ENCODE measurements at regions not wholly inside any gene's neighbourhood (a gene's known extent, or its start where the extent isn't known, plus 50 kb on each side); places are given as distances from the start of the nearest gene placed in this dataset.
"Not testable (repeated sequence)": the region's sequence is repeated elsewhere in the genome, so short reads cannot be mapped to it uniquely, and the experiment has no call there.

- TF ChIP-seq CTCF (IDR thresholded peaks at IDR 0.05; ENCODE audit: extremely low read depth in 1 of 2, insufficient read depth in 1 of 2, low read depth in 1 of 2, low read length in 2 of 2) (no peak), POLR2A (IDR thresholded peaks at IDR 0.05; ENCODE audit: low read depth, low read length) (no peak), FOS (IDR thresholded peaks at IDR 0.05; ENCODE audit: borderline replicate concordance, insufficient read depth, low read length) (no peak), MAX (IDR thresholded peaks at IDR 0.05; ENCODE audit: insufficient read depth, insufficient read length) (no peak), POLR2AphosphoS5 (IDR thresholded peaks at IDR 0.05; ENCODE audit: insufficient read depth, low read depth, low read length) (no peak), JUN (IDR thresholded peaks at IDR 0.05; ENCODE audit: borderline replicate concordance, insufficient read depth, insufficient read length, low read depth) (no peak), GATA2 (IDR thresholded peaks at IDR 0.05; ENCODE audit: insufficient read depth, insufficient read length, low read depth, low read length) (no peak), MYC (IDR thresholded peaks at IDR 0.05; ENCODE audit: low read depth, low read length) (no peak), EZH2 (IDR thresholded peaks at IDR 0.05; ENCODE audit: borderline replicate concordance, low read depth, low read length, severe bottlenecking) (no peak)
- no TSS peak for BruUV-seq (replicated peaks)
- ChIA-PET CTCF (interaction anchor here (1.4 to 1.6 kb wide), 2 partner anchors 9 to 35 kb away, joined by 3 to 5 read pairs; no protein-coding TSS in a partner anchor), POLR2A (no interaction called here)
- H3K36me3 ChIP-seq (ENCODE audit: control insufficient read depth in 2 of 2, extremely low read depth in 1 of 2, insufficient read depth in 2 of 2, low read length in 2 of 2), result no peaks in the 10 kb centered on the region
- H3K9me1 ChIP-seq (replicated peaks; ENCODE audit: control insufficient read depth, extremely low read depth, insufficient read depth, low read length), result no peaks in the 10 kb centered on the region
- H2AFZ ChIP-seq (ENCODE audit: low read depth, low read length), result no peak overlapping the region
- H3K27ac ChIP-seq (ENCODE audit: insufficient read depth, low read depth, low read length), result no peak overlapping the region
- intact Hi-C loops (cut with micrococcal nuclease), result no loop called here
- no peak overlapping the region for H3K4me2 ChIP-seq (ENCODE audit: insufficient read depth, low read length)
- H3K27me3 ChIP-seq (ENCODE audit: control insufficient read depth in 2 of 2, insufficient read depth in 2 of 2, low read length in 2 of 2), result peaks cover 13 to 17% of the 10 kb centered on the region in 2 experiments
- dilution Hi-C loops (cut with MboI; ENCODE audit: extremely low pct_ligation_motif_present, low sequenced_read_pairs), result no loop called here
- H3K9me3 ChIP-seq (replicated peaks; ENCODE audit: control insufficient read depth, insufficient read depth, low read length), result no peaks in the 10 kb centered on the region
- no peaks in the 10 kb centered on the region for H3K79me2 ChIP-seq (ENCODE audit: control insufficient read depth, insufficient read depth, low read length)
- no peak overlapping the region for H3K9ac ChIP-seq (replicated peaks; ENCODE audit: extremely low read depth, insufficient read depth, low read length)
- H3K4me1 ChIP-seq (ENCODE audit: control insufficient read depth, extremely low read depth, insufficient read depth, low read length), result no peaks in the 10 kb centered on the region
- H3K4me3 ChIP-seq (replicated peaks in 1 of 3; ENCODE audit: insufficient read depth in 1 of 3, low read depth in 1 of 3, low read length in 3 of 3), result no peak overlapping the region
- no peak for DNase-seq (ENCODE audit: low read depth, low spot score)
- H4K20me1 ChIP-seq (replicated peaks; ENCODE audit: control insufficient read depth, extremely low read depth, insufficient read depth, low read length), result no peaks in the 10 kb centered on the region
- FAIRE-seq, result no peak
Observed at GRCh38 chr22:22161924-22162851, 82.4 kb upstream of the VPREB1 start.

- H3K9ac ChIP-seq (replicated peaks; ENCODE audit: extremely low read depth, insufficient read depth, low read length); H3K9me1 ChIP-seq (replicated peaks; ENCODE audit: control insufficient read depth, extremely low read depth, insufficient read depth, low read length); H3K4me3 ChIP-seq (replicated peaks in 1 of 3; ENCODE audit: insufficient read depth in 1 of 3, low read depth in 1 of 3, low read length in 3 of 3); H3K27ac ChIP-seq (ENCODE audit: insufficient read depth, low read depth, low read length); H2AFZ ChIP-seq (ENCODE audit: low read depth, low read length); dilution Hi-C loops (cut with MboI; ENCODE audit: extremely low pct_ligation_motif_present, low sequenced_read_pairs); H3K79me2 ChIP-seq (ENCODE audit: control insufficient read depth, insufficient read depth, low read length); H3K9me3 ChIP-seq (replicated peaks; ENCODE audit: control insufficient read depth, insufficient read depth, low read length); CTCF ChIA-PET; intact Hi-C loops (cut with micrococcal nuclease); POLR2A ChIA-PET; H3K36me3 ChIP-seq (ENCODE audit: control insufficient read depth in 2 of 2, extremely low read depth in 1 of 2, insufficient read depth in 2 of 2, low read length in 2 of 2); BruUV-seq (replicated peaks); DNase-seq (ENCODE audit: low read depth, low spot score); H4K20me1 ChIP-seq (replicated peaks; ENCODE audit: control insufficient read depth, extremely low read depth, insufficient read depth, low read length); H3K4me2 ChIP-seq (ENCODE audit: insufficient read depth, low read length); FAIRE-seq; H3K4me1 ChIP-seq (ENCODE audit: control insufficient read depth, extremely low read depth, insufficient read depth, low read length): not testable (repeated sequence)
- H3K27me3 ChIP-seq (ENCODE audit: control insufficient read depth in 2 of 2, insufficient read depth in 2 of 2, low read length in 2 of 2), result peaks cover 12 to 19% of the 10 kb centered on the region in 2 experiments
Observed at GRCh38 chr22:22160768-22161167, 83.8 kb upstream of the VPREB1 start.

All from endothelial cell of umbilical vein (primary cell).